GM13977 (cell line): ENCODE measurements at regions not wholly inside any gene's neighbourhood (a gene's known extent, or its start where the extent isn't known, plus 50 kb on each side); places are given as distances from the start of the nearest gene placed in this dataset.

ENCODE experiments used
- DNase-seq: peaks from one replicate; pipeline ENCODE4 v3.0.0; 2012; ENCODE audit warnings: low spot score
- CTCF ChIP-seq: IDR thresholded peaks from 2 replicates; pipeline ENCODE4 v1.5.1; 2012; ENCODE audit warnings: mild to moderate bottlenecking, control low read depth; ENCODE audit not compliant: insufficient read depth; ENCODE audit errors: extremely low read depth, missing control alignments
- in situ Hi-C: fragments of 300-500 bp; cut with MboI; formaldehyde crosslinking; loops from one replicate; pipeline ENCODE4 v1.12.0; 2022; ENCODE audit warnings: low sequenced_read_pairs, low pct_unique_long_range_greater_than_20kb, mixed read lengths, inconsistent platforms; ENCODE audit not compliant: unreplicated experiment

GRCh38 chr2:37790462-37790861 lies 119.0 kb upstream of the CDC42EP3 start:
- no peak for TF ChIP-seq CTCF
- no peak for DNase-seq
- in situ Hi-C loops: no loop called here

- TF ChIP-seq CTCF: no peak
- no peak for DNase-seq
- in situ Hi-C loops: no loop called here
These were observed 120.9 kb upstream of the CDC42EP3 start for GRCh38 chr2:37792366-37792765.

GRCh38 chr2:37793004-37793403 lies 121.6 kb upstream of the CDC42EP3 start:
- in situ Hi-C loops: no loop called here
- DNase-seq: no peak
- TF ChIP-seq CTCF: no peak

- no peak for DNase-seq
- in situ Hi-C loops: no loop called here
- TF ChIP-seq CTCF: no peak
These were observed 123.3 kb upstream of the CDC42EP3 start for GRCh38 chr2:37794717-37795116.

GRCh38 chr2:37795456-37795855 lies 124.0 kb upstream of the CDC42EP3 start:
- in situ Hi-C loops: no loop called here
- no peak for DNase-seq
- no peak for TF ChIP-seq CTCF

- in situ Hi-C loops: no loop called here
- no peak for DNase-seq
- TF ChIP-seq CTCF: no peak
These were observed 124.5 kb upstream of the CDC42EP3 start for GRCh38 chr2:37795938-37796337.

GRCh38 chr2:37796481-37796880 lies 125.0 kb upstream of the CDC42EP3 start:
- in situ Hi-C loops: no loop called here
- no peak for TF ChIP-seq CTCF
- DNase-seq: no peak
